Keratinocyte (primary cell): ENCODE measurements at regions not wholly inside any gene's neighbourhood (a gene's known extent, or its start where the extent isn't known, plus 50 kb on each side); places are given as distances from the start of the nearest gene placed in this dataset.

ENCODE experiments used
- DNase-seq: peaks from one replicate; pipeline ENCODE4 v3.0.0-alpha.2; 2011; ENCODE audit warnings: low read depth, missing footprints, low spot score
- FAIRE-seq: peaks from 2 replicates; lab custom pipeline; 2011; peaks lifted over from hg19 to GRCh38; lab: Jason Lieb, UNC
- H2AFZ ChIP-seq: 2 replicates; pipeline ENCODE4 v1.6.0; 2012; ENCODE audit warnings: low read length, control low read depth, inconsistent platforms; ENCODE audit not compliant: control insufficient read depth
- H3K27ac ChIP-seq: 2 replicates; pipeline ENCODE4 v1.5.1; 2011; ENCODE audit warnings: low read length; ENCODE audit not compliant: control insufficient read depth, insufficient read depth
- H3K27me3 ChIP-seq: 3 replicates; pipeline ENCODE4 v1.6.0; 2011; ENCODE audit warnings: low read length; ENCODE audit not compliant: control insufficient read depth, insufficient read depth; ENCODE audit errors: extremely low read depth
- H3K36me3 ChIP-seq, 2 experiments: 2 replicates in 1 of 2; 3 replicates in 1 of 2; pipeline ENCODE4 v1.5.1; 2011; ENCODE audit warnings: low read length in 2 of 2, mild to moderate bottlenecking in 1 of 2; ENCODE audit not compliant: control insufficient read depth in 2 of 2, insufficient read depth in 2 of 2; ENCODE audit errors: extremely low read depth in 1 of 2
- H3K4me1 ChIP-seq: 3 replicates; pipeline ENCODE4 v1.5.1; 2011; ENCODE audit warnings: low read length; ENCODE audit not compliant: control insufficient read depth, insufficient read depth; ENCODE audit errors: extremely low read depth
- H3K4me2 ChIP-seq: 3 replicates; pipeline ENCODE4 v1.6.0; 2011; ENCODE audit warnings: low read depth, low read length; ENCODE audit not compliant: control insufficient read depth, insufficient read depth; ENCODE audit errors: extremely low read depth
- H3K4me3 ChIP-seq, 3 experiments: fragments of 200-600 bp in 1 of 3; sonication (generic) in 1 of 3; 2 replicates in 2 of 3; 3 replicates in 1 of 3; pipeline ENCODE4 v1.5.1; 2011 to 2016; ENCODE audit warnings: low read length in 3 of 3, mild to moderate bottlenecking in 3 of 3, control low read depth in 2 of 3, inconsistent platforms in 1 of 3, low read depth in 1 of 3, mixed read lengths in 1 of 3, mixed run types in 1 of 3, moderate library complexity in 1 of 3; ENCODE audit not compliant: control insufficient read depth in 2 of 3, insufficient read depth in 2 of 3; ENCODE audit errors: extremely low read depth in 1 of 3
- H3K79me2 ChIP-seq: 2 replicates; pipeline ENCODE4 v1.6.0; 2012; ENCODE audit warnings: low read length; ENCODE audit not compliant: control insufficient read depth, insufficient read depth
- H3K9ac ChIP-seq: 3 replicates; pipeline ENCODE4 v1.6.0; 2011; ENCODE audit warnings: low read length; ENCODE audit not compliant: control insufficient read depth, insufficient read depth; ENCODE audit errors: extremely low read depth
- H3K9me1 ChIP-seq: 3 replicates; pipeline ENCODE4 v1.6.0; 2011; ENCODE audit warnings: low read length; ENCODE audit not compliant: control insufficient read depth, insufficient read depth; ENCODE audit errors: extremely low read depth
- H3K9me3 ChIP-seq: 2 replicates; pipeline ENCODE4 v1.5.1; 2012; ENCODE audit warnings: low read depth, low read length; ENCODE audit not compliant: control insufficient read depth
- H4K20me1 ChIP-seq: 3 replicates; pipeline ENCODE4 v1.6.0; 2011; ENCODE audit warnings: low read length; ENCODE audit not compliant: control insufficient read depth, insufficient read depth; ENCODE audit errors: extremely low read depth
- EZH2 ChIP-seq: IDR thresholded peaks from one replicate; pipeline ENCODE4 v1.6.1; 2012; ENCODE audit warnings: inconsistent platforms, mild to moderate bottlenecking, low read length, moderate library complexity
- dilution Hi-C: fragments of 300-500 bp; cut with MboI; formaldehyde crosslinking; loops from one replicate; pipeline ENCODE4 v1.7.0; 2020; ENCODE audit warnings: low sequenced_read_pairs; ENCODE audit not compliant: extremely low pct_ligation_motif_present
- TF ChIP-seq, protein P1 (sequence below), 3 experiments: IDR thresholded peaks in 1 of 3; conservative IDR thresholded peaks in 1 of 3; optimal IDR thresholded peaks in 1 of 3; 2 replicates in 2 of 3; 3 replicates in 1 of 3; pipeline versions ENCODE3 to v1.5.1; 2011; ENCODE audit warnings: low read length in 3 of 3, mild to moderate bottlenecking in 3 of 3, moderate library complexity in 2 of 3, control low read depth in 1 of 3, inconsistent platforms in 1 of 3; ENCODE audit not compliant: insufficient read depth in 2 of 3; ENCODE audit errors: extremely low read depth in 1 of 3

DNA sequence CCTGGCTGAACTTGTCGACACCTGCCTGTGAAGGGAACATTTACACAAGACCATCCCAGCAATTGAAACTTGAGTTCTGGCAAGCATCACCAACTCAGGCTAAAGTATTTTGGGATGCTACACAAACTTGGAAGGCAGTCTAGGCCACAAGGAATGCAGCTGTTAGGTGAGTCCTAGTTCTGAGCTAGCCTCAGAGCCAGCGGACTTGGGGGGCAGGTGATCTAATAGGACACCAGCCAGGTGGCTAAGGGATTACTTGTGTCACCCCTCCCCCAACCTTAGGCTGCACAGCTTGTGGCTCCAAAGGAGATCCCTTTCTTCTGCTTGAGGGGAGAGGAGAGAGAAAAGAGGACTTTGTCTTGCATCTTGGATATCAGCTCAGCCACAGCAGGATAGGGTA is 62.3 kb upstream of the DKK2 start:
- DNase-seq (no peak), FAIRE-seq (no peak)
- no peak for TF ChIP-seq EZH2
- TF ChIP-seq, protein P1, sequence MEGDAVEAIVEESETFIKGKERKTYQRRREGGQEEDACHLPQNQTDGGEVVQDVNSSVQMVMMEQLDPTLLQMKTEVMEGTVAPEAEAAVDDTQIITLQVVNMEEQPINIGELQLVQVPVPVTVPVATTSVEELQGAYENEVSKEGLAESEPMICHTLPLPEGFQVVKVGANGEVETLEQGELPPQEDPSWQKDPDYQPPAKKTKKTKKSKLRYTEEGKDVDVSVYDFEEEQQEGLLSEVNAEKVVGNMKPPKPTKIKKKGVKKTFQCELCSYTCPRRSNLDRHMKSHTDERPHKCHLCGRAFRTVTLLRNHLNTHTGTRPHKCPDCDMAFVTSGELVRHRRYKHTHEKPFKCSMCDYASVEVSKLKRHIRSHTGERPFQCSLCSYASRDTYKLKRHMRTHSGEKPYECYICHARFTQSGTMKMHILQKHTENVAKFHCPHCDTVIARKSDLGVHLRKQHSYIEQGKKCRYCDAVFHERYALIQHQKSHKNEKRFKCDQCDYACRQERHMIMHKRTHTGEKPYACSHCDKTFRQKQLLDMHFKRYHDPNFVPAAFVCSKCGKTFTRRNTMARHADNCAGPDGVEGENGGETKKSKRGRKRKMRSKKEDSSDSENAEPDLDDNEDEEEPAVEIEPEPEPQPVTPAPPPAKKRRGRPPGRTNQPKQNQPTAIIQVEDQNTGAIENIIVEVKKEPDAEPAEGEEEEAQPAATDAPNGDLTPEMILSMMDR (optimal IDR thresholded peaks at IDR 0.05 in 1 of 3, IDR thresholded peaks at IDR 0.05 in 1 of 3, conservative IDR thresholded peaks at IDR 0.05 in 1 of 3; ENCODE audit: extremely low read depth in 1 of 3, insufficient read depth in 2 of 3, low read length in 3 of 3): no peak
- no peak overlapping the region for H3K4me3 ChIP-seq
- no peak overlapping the region for H2AFZ ChIP-seq
- H3K4me2 ChIP-seq: no peak overlapping the region
- no peak overlapping the region for H3K9ac ChIP-seq
- no peak overlapping the region for H3K27ac ChIP-seq
- dilution Hi-C loops: no loop called here
- no peaks in the 10 kb centered on the region for H3K4me1 ChIP-seq
- H3K36me3 ChIP-seq: no peaks in the 10 kb centered on the region
- no peaks in the 10 kb centered on the region for H3K9me3 ChIP-seq
- no peaks in the 10 kb centered on the region for H3K27me3 ChIP-seq
- H3K9me1 ChIP-seq: no peaks in the 10 kb centered on the region
- no peaks in the 10 kb centered on the region for H3K79me2 ChIP-seq
- H4K20me1 ChIP-seq: no peaks in the 10 kb centered on the region

DNA sequence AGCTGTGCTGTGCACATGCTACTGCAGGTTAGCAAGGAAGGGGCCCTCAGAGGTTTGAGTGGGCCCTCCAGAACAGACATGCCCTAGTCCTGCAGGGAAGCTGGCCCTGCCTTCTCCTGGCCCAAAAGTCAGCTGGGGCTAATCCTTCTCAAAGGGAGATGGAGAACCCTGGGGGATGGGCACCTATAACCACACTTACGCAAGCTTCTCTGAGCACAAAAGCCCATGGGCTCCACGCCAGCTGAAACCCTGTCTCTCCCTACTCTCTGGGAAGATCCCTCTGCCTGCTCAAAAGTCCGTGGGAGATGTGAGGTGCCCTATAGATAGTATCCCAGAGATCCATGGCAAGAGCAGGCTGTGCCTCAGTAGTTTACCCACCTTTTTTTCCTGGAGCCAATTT is 58.9 kb upstream of the DKK2 start:
- DNase-seq: no peak
- no peak overlapping the region for H2AFZ ChIP-seq
- no peak overlapping the region for H3K4me3 ChIP-seq

More for the DNA sequence above, 58.9 kb upstream of the DKK2 start:
- no peaks in the 10 kb centered on the region for H3K4me1 ChIP-seq
- TF ChIP-seq, protein P1 (optimal IDR thresholded peaks at IDR 0.05 in 1 of 3, IDR thresholded peaks at IDR 0.05 in 1 of 3, conservative IDR thresholded peaks at IDR 0.05 in 1 of 3; ENCODE audit: extremely low read depth in 1 of 3, insufficient read depth in 2 of 3, low read length in 3 of 3): no peak
- no peak for TF ChIP-seq EZH2
- no peaks in the 10 kb centered on the region for H3K79me2 ChIP-seq
- H4K20me1 ChIP-seq: no peaks in the 10 kb centered on the region
- FAIRE-seq: no peak
- dilution Hi-C loops: no loop called here
- no peaks in the 10 kb centered on the region for H3K36me3 ChIP-seq
- no peak overlapping the region for H3K4me2 ChIP-seq
- no peaks in the 10 kb centered on the region for H3K9me3 ChIP-seq
- H3K9me1 ChIP-seq: no peaks in the 10 kb centered on the region
- H3K9ac ChIP-seq: no peak overlapping the region
- no peak overlapping the region for H3K27ac ChIP-seq
- H3K27me3 ChIP-seq: no peaks in the 10 kb centered on the region
